ENCODE measurements at regions not wholly inside any gene's neighbourhood (a gene's known extent, or its start where the extent isn't known, plus 50 kb on each side); places are given as distances from the start of the nearest gene placed in this dataset.

DNA sequence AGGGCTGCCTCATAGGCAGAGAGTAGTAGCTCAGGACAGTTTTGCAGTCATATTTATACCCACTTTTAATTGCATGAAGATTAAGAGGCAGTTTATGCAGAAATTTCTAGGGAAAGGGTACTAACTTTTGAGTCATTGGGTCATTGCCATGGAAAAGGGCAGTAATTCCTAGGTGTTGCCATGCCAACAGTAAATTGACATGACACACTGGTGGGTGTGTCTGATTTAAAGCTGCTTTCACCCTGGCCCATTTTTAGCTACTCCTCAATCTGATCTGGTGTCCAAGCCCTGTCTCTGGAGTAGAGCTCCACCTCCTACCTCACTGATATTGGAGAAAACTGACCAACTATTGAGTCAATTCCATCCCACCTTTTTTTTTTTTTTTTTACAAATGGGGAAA is 161.5 kb upstream of the ZKSCAN2 start:
- Histone ChIP-seq H3K9me1 (ENCODE audit: insufficient read depth, low read length) (no peaks in the 10 kb centered on the region), H3K23ac (ENCODE audit: low read depth, low read length) (no peak overlapping the region), H3K14ac (replicated peaks; ENCODE audit: low read depth, low read length) (no peak overlapping the region), H3K56ac (ENCODE audit: extremely low read depth, insufficient read depth, low read length) (no peak overlapping the region), H3K27me3 (ENCODE audit: control insufficient read depth, insufficient read depth, low read length) (no peaks in the 10 kb centered on the region), H3K9me3 (ENCODE audit: control insufficient read depth, insufficient read depth, low read length) (peaks cover 18% of the 10 kb centered on the region), H3K36me3 (ENCODE audit: control insufficient read depth, insufficient read depth, low read length) (no peaks in the 10 kb centered on the region), H3K4me3 (ENCODE audit: insufficient read depth, low read depth, low read length) (no peak overlapping the region), H3K79me1 (ENCODE audit: low read depth in 1 of 2, low read length in 2 of 2) (no peaks in the 10 kb centered on the region), H2AK5ac (ENCODE audit: low read depth, low read length) (no peak overlapping the region), H2BK5ac (ENCODE audit: low read depth, low read length, poor library complexity, severe bottlenecking) (no peak overlapping the region), H3K4ac (ENCODE audit: low read depth, low read length) (no peak overlapping the region), H3K4me1 (ENCODE audit: control insufficient read depth, insufficient read depth, low read length) (no peaks in the 10 kb centered on the region), H2BK20ac (ENCODE audit: low read depth, low read length) (no peak overlapping the region), H2AFZ (replicated peaks; ENCODE audit: low read length, poor library complexity) (no peak overlapping the region), H2AK9ac (replicated peaks; ENCODE audit: low read depth, low read length, poor library complexity) (no peak overlapping the region), H3K27ac (ENCODE audit: insufficient read depth, low read length) (no peak overlapping the region), H4K20me1 (ENCODE audit: insufficient read depth, low read length) (no peaks in the 10 kb centered on the region), H4K8ac (ENCODE audit: low read depth in 2 of 2, low read length in 2 of 2) (no peak overlapping the region), H4K91ac (ENCODE audit: insufficient read depth, low read depth, low read length) (no peak overlapping the region), H3K18ac (ENCODE audit: low read depth, low read length) (no peak overlapping the region), H2BK120ac (ENCODE audit: low read depth, low read length) (no peak overlapping the region), H3K9ac (ENCODE audit: low read depth, low read length) (no peak overlapping the region), H2BK15ac (ENCODE audit: low read depth, low read length) (no peak overlapping the region), H3K4me2 (ENCODE audit: low read depth, low read length) (no peak overlapping the region), H4K5ac (ENCODE audit: low read depth, low read length) (no peak overlapping the region)
- ATAC-seq (ENCODE audit: low read depth) (no peak), DNase-seq (no peak)
- ChIA-PET CTCF (no interaction called here), POLR2A (ENCODE audit: unreplicated experiment) (no interaction called here)
- dilution Hi-C loops (cut with HindIII; ENCODE audit: low sequenced_read_pairs, unreplicated experiment) (no loop called here), intact Hi-C loops (cut with micrococcal nuclease) (no loop called here), in situ Hi-C loops (cut with MboI; ENCODE audit: low sequenced_read_pairs) (loop anchor here (25.0 kb wide), 1 partner anchor 93 kb away; no protein-coding TSS in a partner anchor)
- TF ChIP-seq, protein P1, sequence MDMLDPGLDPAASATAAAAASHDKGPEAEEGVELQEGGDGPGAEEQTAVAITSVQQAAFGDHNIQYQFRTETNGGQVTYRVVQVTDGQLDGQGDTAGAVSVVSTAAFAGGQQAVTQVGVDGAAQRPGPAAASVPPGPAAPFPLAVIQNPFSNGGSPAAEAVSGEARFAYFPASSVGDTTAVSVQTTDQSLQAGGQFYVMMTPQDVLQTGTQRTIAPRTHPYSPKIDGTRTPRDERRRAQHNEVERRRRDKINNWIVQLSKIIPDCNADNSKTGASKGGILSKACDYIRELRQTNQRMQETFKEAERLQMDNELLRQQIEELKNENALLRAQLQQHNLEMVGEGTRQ (IDR thresholded peaks at IDR 0.05; ENCODE audit: low read depth, low read length) = no peak
- no TSS peak for BruUV-seq (replicated peaks)
